NT2/D1 (cell line): ENCODE measurements at regions not wholly inside any gene's neighbourhood (a gene's known extent, or its start where the extent isn't known, plus 50 kb on each side); places are given as distances from the start of the nearest gene placed in this dataset.
"Not testable (repeated sequence)": the region's sequence is repeated elsewhere in the genome, so short reads cannot be mapped to it uniquely, and the experiment has no call there.

ENCODE experiments used
- DNase-seq: peaks from one replicate; pipeline ENCODE4 v3.0.0-alpha.2; 2011; ENCODE audit warnings: low read depth, low spot score
- H3K27me3 ChIP-seq: 2 replicates; pipeline ENCODE4 v1.6.0; 2011; ENCODE audit warnings: mild to moderate bottlenecking; ENCODE audit not compliant: insufficient read length, insufficient read depth
- H3K36me3 ChIP-seq: 2 replicates; pipeline ENCODE4 v1.6.1; 2011; ENCODE audit warnings: mild to moderate bottlenecking, low read length, mixed read lengths; ENCODE audit not compliant: insufficient read depth, insufficient read length
- H3K4me1 ChIP-seq: 2 replicates; pipeline ENCODE4 v1.5.1; 2011; ENCODE audit not compliant: insufficient read depth, insufficient read length
- H3K4me3 ChIP-seq: 2 replicates; pipeline ENCODE4 v1.5.1; 2011; ENCODE audit warnings: low read depth; ENCODE audit not compliant: insufficient read length
- H3K9ac ChIP-seq: 2 replicates; pipeline ENCODE4 v1.6.0; 2011; ENCODE audit warnings: low read depth; ENCODE audit not compliant: insufficient read length
- H3K9me3 ChIP-seq: 2 replicates; pipeline ENCODE4 v1.5.1; 2011; ENCODE audit warnings: mild to moderate bottlenecking, low read length; ENCODE audit not compliant: insufficient read depth
- SUZ12 ChIP-seq: IDR thresholded peaks from 2 replicates; pipeline ENCODE4 v1.6.1; 2011; ENCODE audit not compliant: insufficient read length, insufficient read depth; ENCODE audit errors: extremely low read depth
- YY1 ChIP-seq: IDR thresholded peaks from 2 replicates; pipeline ENCODE4 v1.6.1; 2011; ENCODE audit not compliant: insufficient read length, insufficient read depth
- ZNF274 ChIP-seq: IDR thresholded peaks from 2 replicates; pipeline ENCODE4 v1.6.1; 2011; ENCODE audit warnings: mild to moderate bottlenecking, low read depth, low read length

DNA sequence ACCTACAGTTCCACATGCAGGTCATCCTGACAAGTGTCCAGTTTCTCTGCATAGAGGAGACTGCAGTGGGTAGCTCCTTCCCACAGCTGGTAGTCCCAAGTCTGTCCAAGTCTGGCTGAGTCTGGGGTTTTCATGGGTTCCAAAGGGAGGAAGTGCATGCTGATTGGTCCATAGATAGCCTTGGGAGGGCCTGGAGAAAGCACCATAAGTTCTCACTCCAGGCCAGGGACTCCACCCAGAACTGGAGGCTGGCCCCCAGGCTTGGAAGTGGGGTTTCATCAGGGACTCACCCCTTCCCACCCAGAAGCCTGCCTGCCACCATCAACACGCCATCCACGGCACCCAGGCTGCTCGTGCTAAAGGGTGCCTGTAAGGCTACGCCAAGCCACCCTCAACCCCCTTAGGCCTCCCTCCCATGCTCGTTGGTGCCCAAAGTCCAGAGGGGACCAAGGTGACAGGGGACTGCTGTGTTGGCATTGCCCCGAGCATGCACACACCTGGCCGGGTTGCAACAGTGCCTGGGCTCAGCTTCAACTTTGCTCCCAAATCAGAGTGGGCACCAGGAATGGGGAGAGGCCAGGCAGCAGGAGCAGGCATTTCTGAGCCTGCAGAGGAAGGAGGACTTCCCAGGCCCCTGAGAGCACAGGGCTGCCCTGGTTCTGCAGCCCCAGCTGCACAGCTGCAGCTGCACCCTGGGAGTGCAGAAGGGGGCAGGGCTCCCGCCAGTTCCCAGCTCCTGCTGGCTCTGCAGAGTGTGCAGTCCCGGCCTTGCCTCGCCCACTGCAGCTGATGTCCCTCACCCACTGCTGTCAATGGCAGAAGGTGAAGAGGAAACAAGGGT, 116.5 kb upstream of the MAP2 start:
- Histone ChIP-seq H3K9ac (no peak overlapping the region), H3K4me1 (peaks cover 4% of the 10 kb centered on the region), H3K9me3 (peaks cover 18% of the 10 kb centered on the region; the same call in 1 of the 2 replicates), H3K27me3 (no peaks in the 10 kb centered on the region), H3K4me3 (no peak overlapping the region), H3K36me3 (no peaks in the 10 kb centered on the region)
- no peak for TF ChIP-seq ZNF274
- TF ChIP-seq SUZ12: no peak
- no peak for TF ChIP-seq YY1
- no peak for DNase-seq

DNA sequence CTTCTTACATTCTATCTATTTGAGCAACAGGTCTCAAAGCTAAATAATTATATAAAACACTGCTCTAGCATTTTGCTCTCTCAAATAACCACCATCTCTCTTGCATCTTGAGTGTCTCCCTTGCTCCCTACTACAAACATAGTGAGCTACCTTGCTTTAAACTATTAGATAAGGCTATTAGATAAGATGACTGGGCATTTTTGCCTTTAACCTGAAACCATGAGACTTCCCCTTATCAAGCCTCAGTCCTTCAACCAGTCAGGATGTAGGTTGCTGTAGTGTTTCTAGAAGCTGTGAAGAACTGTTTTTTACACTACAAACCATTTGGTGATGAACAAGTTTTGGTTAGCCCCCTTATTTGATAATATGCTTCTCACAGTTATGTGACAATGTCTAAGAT, 115.4 kb upstream of the MAP2 start:
- TF ChIP-seq YY1: no peak
- TF ChIP-seq SUZ12: no peak
- no peak for TF ChIP-seq ZNF274
- no peak for DNase-seq
- H3K9ac ChIP-seq: no peak overlapping the region
- peaks cover 4% of the 10 kb centered on the region for H3K4me1 ChIP-seq
- peaks cover 18% of the 10 kb centered on the region; the same call in 1 of the 2 replicates for H3K9me3 ChIP-seq
- no peaks in the 10 kb centered on the region for H3K27me3 ChIP-seq
- H3K36me3 ChIP-seq: no peaks in the 10 kb centered on the region
- H3K4me3 ChIP-seq: no peak overlapping the region

DNA sequence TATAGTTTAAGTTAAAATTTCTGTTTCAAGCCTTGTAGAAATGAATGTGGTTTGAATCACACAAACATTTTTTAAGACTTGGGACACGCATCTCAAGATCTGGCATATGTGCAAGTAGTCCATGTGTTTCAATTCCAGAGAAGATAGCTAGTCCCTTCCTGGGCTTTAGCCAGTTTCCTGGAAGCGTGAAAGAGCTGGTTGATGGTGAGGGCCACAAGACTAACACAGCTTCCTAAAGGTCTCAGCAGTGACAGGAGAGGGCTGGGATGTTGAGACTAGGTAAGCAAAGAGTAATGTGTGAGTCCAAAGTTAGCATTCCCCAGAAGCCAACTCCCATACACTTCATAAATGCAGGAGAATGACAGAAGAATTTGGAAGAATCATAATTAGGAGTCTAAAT, 111.9 kb upstream of the MAP2 start:
- Histone ChIP-seq H3K9me3 (peaks cover 7% of the 10 kb centered on the region; the same call in 1 of the 2 replicates), H3K4me1 (no peaks in the 10 kb centered on the region), H3K4me3 (no peak overlapping the region), H3K27me3 (no peaks in the 10 kb centered on the region), H3K36me3 (no peaks in the 10 kb centered on the region), H3K9ac (no peak overlapping the region)
- TF ChIP-seq SUZ12: no peak
- TF ChIP-seq YY1: no peak
- no peak for TF ChIP-seq ZNF274
- DNase-seq: no peak

DNA sequence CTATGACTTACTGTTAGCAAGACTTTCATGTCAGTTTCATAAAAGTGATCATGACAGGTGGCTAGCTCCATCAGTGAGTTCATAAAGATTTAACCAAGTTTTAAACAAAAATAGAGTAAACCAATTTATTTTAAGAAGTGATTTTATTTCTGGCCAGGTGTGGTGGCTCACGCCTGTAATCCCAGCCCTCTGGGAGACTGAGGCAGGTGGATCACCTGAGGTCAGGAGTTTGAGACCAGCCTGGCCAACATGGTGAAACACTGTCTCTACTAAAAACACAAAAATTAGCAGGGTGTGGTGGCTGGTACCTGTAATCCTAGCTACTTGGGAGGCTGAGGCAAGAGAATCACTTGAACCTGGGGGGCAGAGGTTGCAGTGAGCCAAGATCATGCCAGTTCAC, 111.4 kb upstream of the MAP2 start:
- H3K4me3 ChIP-seq, H3K9ac ChIP-seq: not testable (repeated sequence)

DNA sequence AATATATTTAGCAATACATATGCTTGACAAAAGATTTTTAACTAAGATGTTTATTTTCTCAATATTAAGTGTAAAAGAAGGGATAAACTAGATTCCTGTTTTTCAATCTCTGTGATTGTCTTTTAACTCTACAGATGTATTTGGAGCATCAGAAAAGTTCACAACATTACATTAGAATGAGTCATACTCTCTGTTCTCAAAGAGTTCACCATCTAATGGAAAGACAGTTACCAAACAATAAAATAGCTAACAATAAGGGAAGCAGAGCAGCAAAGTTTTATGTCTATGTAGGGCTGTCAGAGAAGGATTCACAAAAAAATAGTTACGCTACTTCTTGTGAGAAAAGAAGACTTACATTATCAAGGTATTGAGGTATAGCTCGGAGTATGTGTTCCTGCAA, 109.2 kb upstream of the MAP2 start:
- no peaks in the 10 kb centered on the region for H3K9me3 ChIP-seq
- DNase-seq: no peak
- H3K27me3 ChIP-seq: no peaks in the 10 kb centered on the region
- no peaks in the 10 kb centered on the region for H3K4me1 ChIP-seq
- no peak overlapping the region for H3K9ac ChIP-seq
- TF ChIP-seq ZNF274 (no peak), YY1 (no peak), SUZ12 (no peak)
- no peak overlapping the region for H3K4me3 ChIP-seq
- H3K36me3 ChIP-seq: no peaks in the 10 kb centered on the region

More for the DNA sequence above, 111.4 kb upstream of the MAP2 start:
- H3K36me3 ChIP-seq, H3K27me3 ChIP-seq, H3K9me3 ChIP-seq, H3K4me1 ChIP-seq, DNase-seq: not testable (repeated sequence)

DNA sequence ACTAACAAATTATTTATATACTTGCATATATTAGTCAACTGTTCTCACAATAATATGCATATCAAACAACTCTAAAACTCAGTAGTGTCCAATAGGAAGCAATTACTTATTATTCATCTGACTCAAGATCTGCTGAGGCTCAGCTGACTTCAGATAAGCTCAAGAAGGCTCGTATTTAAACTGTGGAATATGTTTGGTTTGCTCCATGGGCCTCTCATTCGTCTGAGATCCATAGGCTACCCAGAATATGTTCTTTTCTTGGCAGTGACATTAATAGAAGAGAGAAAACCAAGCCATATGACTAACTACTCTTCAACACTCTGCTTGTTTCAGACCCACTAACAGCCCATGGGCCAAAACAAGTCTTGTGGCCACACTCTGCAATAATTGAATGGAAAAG, 107.7 kb upstream of the MAP2 start:
- no peak for DNase-seq
- Histone ChIP-seq H3K9me3 (no peaks in the 10 kb centered on the region), H3K4me3 (no peak overlapping the region), H3K9ac (no peak overlapping the region), H3K27me3 (no peaks in the 10 kb centered on the region), H3K36me3 (no peaks in the 10 kb centered on the region), H3K4me1 (no peaks in the 10 kb centered on the region)
- TF ChIP-seq ZNF274 (no peak), YY1 (no peak), SUZ12 (no peak)

DNA sequence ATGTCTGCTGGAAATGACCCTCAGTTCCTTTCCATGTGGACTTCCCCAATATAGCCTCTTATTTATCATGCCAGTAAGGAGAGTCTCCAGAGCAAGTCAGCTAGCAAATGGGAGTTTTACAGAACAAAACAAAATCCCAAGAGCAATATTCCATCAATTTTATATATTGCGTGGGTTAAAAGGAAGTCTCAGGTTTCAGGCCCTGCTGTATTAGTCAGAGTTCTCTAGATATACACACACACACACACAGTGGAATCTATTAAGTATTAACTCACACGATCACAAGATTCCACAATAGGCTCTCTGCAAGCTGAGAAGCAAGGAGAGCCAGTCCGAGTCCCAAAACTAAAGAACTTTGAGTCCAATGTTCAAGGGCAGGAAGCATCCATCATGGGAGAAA, 102.8 kb upstream of the MAP2 start:
- Histone ChIP-seq H3K9me3 (no peaks in the 10 kb centered on the region), H3K9ac (no peak overlapping the region), H3K36me3 (no peaks in the 10 kb centered on the region), H3K4me1 (no peaks in the 10 kb centered on the region), H3K4me3 (no peak overlapping the region), H3K27me3 (no peaks in the 10 kb centered on the region)
- no peak for DNase-seq
- no peak for TF ChIP-seq SUZ12
- TF ChIP-seq ZNF274: no peak
- TF ChIP-seq YY1: no peak
